ACHN (cell line): ENCODE measurements at regions not wholly inside any gene's neighbourhood (a gene's known extent, or its start where the extent isn't known, plus 50 kb on each side); places are given as distances from the start of the nearest gene placed in this dataset.

ENCODE experiments used
- DNase-seq: peaks from one replicate; pipeline ENCODE4 v3.0.0-alpha.2; 2015
- in situ Hi-C: cut with HindIII; loops from 2 replicates; pipeline ENCODE4 v1.10.0; 2017; ENCODE audit warnings: low sequenced_read_pairs, low pct_ligation_motif_present, low pct_unique_long_range_greater_than_20kb

GRCh38 chr4:24637173-24637572 lies 52.8 kb upstream of the DHX15 start:
- DNase-seq = no peak
- in situ Hi-C loops = no loop called here

GRCh38 chr4:24638396-24638875 lies 54.1 kb upstream of the DHX15 start:
- in situ Hi-C loops = no loop called here
- DNase-seq = no peak

GRCh38 chr4:24639714-24640113 lies 55.4 kb upstream of the DHX15 start:
- no peak for DNase-seq
- in situ Hi-C loops = no loop called here

GRCh38 chr4:24640366-24640765 lies 56.0 kb upstream of the DHX15 start:
- in situ Hi-C loops = no loop called here
- DNase-seq = no peak

GRCh38 chr4:24642981-24643547 lies 58.7 kb upstream of the DHX15 start:
- peak; percentile 97 for DNase-seq
- in situ Hi-C loops = no loop called here

- in situ Hi-C loops = no loop called here
- peak; percentile 53 for DNase-seq
Measured at GRCh38 chr4:24643774-24644520, 59.6 kb upstream of the DHX15 start.

GRCh38 chr4:24644983-24645764 lies 60.8 kb upstream of the DHX15 start:
- in situ Hi-C loops = no loop called here

GRCh38 chr4:24645765-24646550 lies 61.6 kb upstream of the DHX15 start:
- DNase-seq = no peak
- in situ Hi-C loops = no loop called here

More at GRCh38 chr4:24644983-24645764, 60.8 kb upstream of the DHX15 start:
- peak; percentile 37 for DNase-seq

GRCh38 chr4:24646798-24647460 lies 62.6 kb upstream of the DHX15 start:
- in situ Hi-C loops = no loop called here
- no peak for DNase-seq

- no peak for DNase-seq
- in situ Hi-C loops = no loop called here
Measured at GRCh38 chr4:24650849-24651640, 66.7 kb upstream of the DHX15 start.

- in situ Hi-C loops = no loop called here
- DNase-seq = no peak
Measured at GRCh38 chr4:24655326-24655725, 71.0 kb upstream of the DHX15 start.

GRCh38 chr4:24655971-24656370 lies 71.6 kb upstream of the DHX15 start:
- in situ Hi-C loops = no loop called here
- DNase-seq = peak; percentile 76

- in situ Hi-C loops = no loop called here
Measured at GRCh38 chr4:24656906-24657305, 72.6 kb upstream of the DHX15 start.

GRCh38 chr4:24657768-24658617 lies 73.6 kb upstream of the DHX15 start:
- in situ Hi-C loops = no loop called here
- DNase-seq = peak; percentile 95

More at GRCh38 chr4:24656906-24657305, 72.6 kb upstream of the DHX15 start:
- DNase-seq = no peak

GRCh38 chr4:24659241-24659961 lies 75.0 kb upstream of the DHX15 start:
- in situ Hi-C loops = no loop called here
- DNase-seq = no peak

GRCh38 chr4:24662056-24662455 lies 77.7 kb upstream of the DHX15 start:
- no peak for DNase-seq
- in situ Hi-C loops = no loop called here
